GM12878 (cell line): ENCODE measurements at regions not wholly inside any gene's neighbourhood (a gene's known extent, or its start where the extent isn't known, plus 50 kb on each side); places are given as distances from the start of the nearest gene placed in this dataset.

Experiments used
- CTCF ChIP-seq, 3 experiments: IDR thresholded peaks in 2 of 3; conservative IDR thresholded peaks in 1 of 3; 2 replicates each; pipeline ENCODE4 v1.5.1; 2011; ENCODE audit warnings: low read depth in 3 of 3, low read length in 3 of 3, mild to moderate bottlenecking in 3 of 3, control low read depth in 2 of 3, moderate library complexity in 2 of 3, inconsistent platforms in 1 of 3, mixed read lengths in 1 of 3; ENCODE audit not compliant: control insufficient read depth in 2 of 3, insufficient read depth in 1 of 3; ENCODE audit errors: extremely low read depth in 1 of 3
- SP1 ChIP-seq: IDR thresholded peaks from one replicate; pipeline ENCODE4 v1.6.1; 2011; ENCODE audit warnings: low read depth, low read length
- TF ChIP-seq, protein P1 (sequence below): fragments of 450-650 bp; IDR thresholded peaks from 2 replicates; pipeline ENCODE4 v1.6.1; 2017; ENCODE audit warnings: mild to moderate bottlenecking

GRCh38 chr1:235004276-235004675 lies 124.4 kb downstream of the TOMM20 start:
- TF ChIP-seq SP1 (no peak), CTCF (IDR thresholded peaks at IDR 0.05 in 2 of 3, conservative IDR thresholded peaks at IDR 0.05 in 1 of 3; ENCODE audit: control insufficient read depth in 2 of 3, extremely low read depth in 1 of 3, insufficient read depth in 1 of 3, low read depth in 3 of 3, low read length in 3 of 3) (no peak)
- TF ChIP-seq, protein P1, sequence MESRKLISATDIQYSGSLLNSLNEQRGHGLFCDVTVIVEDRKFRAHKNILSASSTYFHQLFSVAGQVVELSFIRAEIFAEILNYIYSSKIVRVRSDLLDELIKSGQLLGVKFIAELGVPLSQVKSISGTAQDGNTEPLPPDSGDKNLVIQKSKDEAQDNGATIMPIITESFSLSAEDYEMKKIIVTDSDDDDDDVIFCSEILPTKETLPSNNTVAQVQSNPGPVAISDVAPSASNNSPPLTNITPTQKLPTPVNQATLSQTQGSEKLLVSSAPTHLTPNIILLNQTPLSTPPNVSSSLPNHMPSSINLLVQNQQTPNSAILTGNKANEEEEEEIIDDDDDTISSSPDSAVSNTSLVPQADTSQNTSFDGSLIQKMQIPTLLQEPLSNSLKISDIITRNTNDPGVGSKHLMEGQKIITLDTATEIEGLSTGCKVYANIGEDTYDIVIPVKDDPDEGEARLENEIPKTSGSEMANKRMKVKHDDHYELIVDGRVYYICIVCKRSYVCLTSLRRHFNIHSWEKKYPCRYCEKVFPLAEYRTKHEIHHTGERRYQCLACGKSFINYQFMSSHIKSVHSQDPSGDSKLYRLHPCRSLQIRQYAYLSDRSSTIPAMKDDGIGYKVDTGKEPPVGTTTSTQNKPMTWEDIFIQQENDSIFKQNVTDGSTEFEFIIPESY = no peak
